Breast epithelium (tissue), 4 donors: ENCODE measurements at regions not wholly inside any gene's neighbourhood (a gene's known extent, or its start where the extent isn't known, plus 50 kb on each side); places are given as distances from the start of the nearest gene placed in this dataset.
A peak's percentile ranks its signal among the peaks of the same experiment; 100 is the strongest.

ENCODE experiments used
- DNase-seq, 2 donors: peaks; one replicate each; pipeline ENCODE4 v3.0.0-alpha.2; 2019; ENCODE audit warnings: low spot score in 2 of 2
- H3K27ac ChIP-seq, 2 donors: fragments of 200-600 bp; sonication (generic) in 1 of 2; one replicate each; pipeline ENCODE4 v1.5.1; 2016 to 2019; ENCODE audit warnings: mild to moderate bottlenecking in 1 of 2
- H3K27me3 ChIP-seq, 2 donors: fragments of 200-600 bp; sonication (generic) in 1 of 2; one replicate each; pipeline versions ENCODE4 v1.5.1 to v1.6.0; 2017 to 2019; ENCODE audit warnings: control low read depth in 1 of 2, mild to moderate bottlenecking in 1 of 2
- H3K36me3 ChIP-seq: fragments of 200-600 bp; one replicate; pipeline ENCODE4 v1.5.1; 2019
- H3K4me1 ChIP-seq, 2 donors: fragments of 200-600 bp; sonication (generic); one replicate each; pipeline ENCODE4 v1.5.1; 2016 to 2019; ENCODE audit warnings: control low read depth in 1 of 2
- H3K4me3 ChIP-seq, 3 donors: fragments of 200-600 bp; sonication (generic); 1 replicate in 2 of 3; 2 replicates in 1 of 3; pipeline ENCODE4 v1.5.1; 2016 to 2019; ENCODE audit warnings: mild to moderate bottlenecking in 3 of 3, moderate library complexity in 2 of 3
- H3K9me3 ChIP-seq, 2 donors: fragments of 200-600 bp; sonication (generic) in 1 of 2; one replicate each; pipeline ENCODE4 v1.5.1; 2016 to 2019; ENCODE audit warnings: control low read depth in 1 of 2
- CTCF ChIP-seq, 3 donors: fragments of 450-650 bp; IDR thresholded peaks; one replicate each; pipeline ENCODE4 v1.5.1; 2016 to 2017; ENCODE audit warnings: antibody characterized with exemption in 3 of 3, mild to moderate bottlenecking in 3 of 3, moderate library complexity in 3 of 3
- POLR2A ChIP-seq: fragments of 450-650 bp; IDR thresholded peaks from one replicate; pipeline ENCODE4 v1.6.1; 2016; ENCODE audit warnings: antibody characterized with exemption, mild to moderate bottlenecking, moderate library complexity
- POLR2AphosphoS5 ChIP-seq, 3 donors: sonication (generic); formaldehyde crosslinking; IDR thresholded peaks; one replicate each; pipeline ENCODE4 v1.6.1; 2017; ENCODE audit warnings: antibody characterized with exemption in 3 of 3
- intact Hi-C: fragments of 100-400 bp; cut with DNase I; formaldehyde crosslinking; loops from one replicate; pipeline ENCODE4 v1.15.1; 2023; ENCODE audit warnings: low total_unique reads

- Histone ChIP-seq H3K4me3 (no peak overlapping the region), H3K36me3 (no peaks in the 10 kb centered on the region), H3K9me3 (no peaks in the 10 kb centered on the region), H3K27me3 (no peaks in the 10 kb centered on the region), H3K27ac (peak overlapping the region in 1 of 2 donors; percentile 25), H3K4me1 (peaks cover 0 to 4% of the 10 kb centered on the region in 2 donors)
- no peak for TF ChIP-seq POLR2AphosphoS5 (IDR thresholded peaks at IDR 0.05)
- TF ChIP-seq POLR2A = no peak
- TF ChIP-seq CTCF (IDR thresholded peaks at IDR 0.05) = no peak
- DNase-seq = no peak
- intact Hi-C loops = no loop called here
These were observed 311.1 kb downstream of the TXNL1 start for GRCh38 chr18:56327191-56327885.

- DNase-seq = no peak
- Histone ChIP-seq H3K4me3 (no peak overlapping the region), H3K27me3 (no peaks in the 10 kb centered on the region), H3K36me3 (no peaks in the 10 kb centered on the region), H3K27ac (peak overlapping the region in 1 of 2 donors; percentile 25), H3K4me1 (peaks cover 0 to 4% of the 10 kb centered on the region in 2 donors), H3K9me3 (no peaks in the 10 kb centered on the region)
- no peak for TF ChIP-seq POLR2A
- TF ChIP-seq POLR2AphosphoS5 (IDR thresholded peaks at IDR 0.05) = no peak
- TF ChIP-seq CTCF (IDR thresholded peaks at IDR 0.05) = no peak
- intact Hi-C loops = no loop called here
These were observed 311.9 kb downstream of the TXNL1 start for GRCh38 chr18:56326336-56327072.

- H3K4me3 ChIP-seq = no peak overlapping the region
- no peak for DNase-seq
- no peak overlapping the region for H3K27ac ChIP-seq
- no peaks in the 10 kb centered on the region for H3K9me3 ChIP-seq
- no peaks in the 10 kb centered on the region for H3K27me3 ChIP-seq
- intact Hi-C loops = no loop called here
- no peak for TF ChIP-seq CTCF (IDR thresholded peaks at IDR 0.05)
- no peak for TF ChIP-seq POLR2A
- TF ChIP-seq POLR2AphosphoS5 (IDR thresholded peaks at IDR 0.05) = no peak
- H3K4me1 ChIP-seq = peaks cover 0 to 4% of the 10 kb centered on the region in 2 donors
- H3K36me3 ChIP-seq = no peaks in the 10 kb centered on the region
These were observed 314.7 kb downstream of the TXNL1 start for GRCh38 chr18:56323673-56324072.

- Histone ChIP-seq H3K4me3 (no peak overlapping the region), H3K27me3 (no peaks in the 10 kb centered on the region), H3K9me3 (no peaks in the 10 kb centered on the region), H3K36me3 (no peaks in the 10 kb centered on the region), H3K4me1 (peaks cover 0 to 4% of the 10 kb centered on the region in 2 donors), H3K27ac (no peak overlapping the region)
- intact Hi-C loops = no loop called here
- TF ChIP-seq POLR2A (no peak), POLR2AphosphoS5 (IDR thresholded peaks at IDR 0.05) (no peak), CTCF (IDR thresholded peaks at IDR 0.05) (no peak)
- DNase-seq = no peak
These were observed 316.0 kb downstream of the TXNL1 start for GRCh38 chr18:56322406-56322805.

GRCh38 chr18:56321470-56321869 is 316.9 kb downstream of the TXNL1 start:
- H3K27me3 ChIP-seq = no peaks in the 10 kb centered on the region
- H3K27ac ChIP-seq = no peak overlapping the region
- no peaks in the 10 kb centered on the region for H3K9me3 ChIP-seq
- DNase-seq = no peak
- intact Hi-C loops = no loop called here
- H3K4me3 ChIP-seq = no peak overlapping the region
- H3K4me1 ChIP-seq = peaks cover 0 to under 1% of the 10 kb centered on the region in 2 donors
- TF ChIP-seq POLR2A (no peak), POLR2AphosphoS5 (IDR thresholded peaks at IDR 0.05) (peak in 1 of 3 donors; percentile 56), CTCF (IDR thresholded peaks at IDR 0.05) (no peak)
- no peaks in the 10 kb centered on the region for H3K36me3 ChIP-seq
